Activated CD4-positive, alpha-beta T cell treated with anti-CD3 and anti-CD28 coated beads, Interleukin-10, Interleukin-2, amounts not matched to agents 100 ng/mL and 50 ng/mL, durations not matched to agents 16 hours and 8 hours (primary cell): ENCODE measurements at regions not wholly inside any gene's neighbourhood (a gene's known extent, or its start where the extent isn't known, plus 50 kb on each side); places are given as distances from the start of the nearest gene placed in this dataset.
"Not testable (repeated sequence)": the region's sequence is repeated elsewhere in the genome, so short reads cannot be mapped to it uniquely, and the experiment has no call there.

ENCODE experiments used
- DNase-seq: peaks from one replicate; pipeline ENCODE4 v3.0.0-alpha.2; 2020

DNA sequence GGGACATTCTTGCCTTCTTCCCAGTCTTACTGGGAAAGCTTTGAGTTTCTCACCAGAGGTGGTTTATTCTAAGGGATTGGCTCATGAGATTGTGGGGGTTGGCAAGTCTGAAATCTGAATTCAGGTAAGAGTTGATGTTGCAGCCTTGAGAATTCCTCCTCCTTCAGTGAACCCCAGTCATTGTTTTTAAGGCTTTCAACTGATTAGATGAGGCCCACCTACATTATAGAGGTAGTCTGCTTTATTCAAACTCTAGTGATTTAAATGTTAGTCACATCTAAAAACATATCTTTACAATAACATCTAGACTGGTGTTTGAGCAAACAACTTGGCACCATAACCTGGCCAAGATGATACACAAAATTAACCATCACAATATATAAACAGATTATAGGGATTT, 156.5 kb upstream of the MED14 start:
- no peak for DNase-seq

DNA sequence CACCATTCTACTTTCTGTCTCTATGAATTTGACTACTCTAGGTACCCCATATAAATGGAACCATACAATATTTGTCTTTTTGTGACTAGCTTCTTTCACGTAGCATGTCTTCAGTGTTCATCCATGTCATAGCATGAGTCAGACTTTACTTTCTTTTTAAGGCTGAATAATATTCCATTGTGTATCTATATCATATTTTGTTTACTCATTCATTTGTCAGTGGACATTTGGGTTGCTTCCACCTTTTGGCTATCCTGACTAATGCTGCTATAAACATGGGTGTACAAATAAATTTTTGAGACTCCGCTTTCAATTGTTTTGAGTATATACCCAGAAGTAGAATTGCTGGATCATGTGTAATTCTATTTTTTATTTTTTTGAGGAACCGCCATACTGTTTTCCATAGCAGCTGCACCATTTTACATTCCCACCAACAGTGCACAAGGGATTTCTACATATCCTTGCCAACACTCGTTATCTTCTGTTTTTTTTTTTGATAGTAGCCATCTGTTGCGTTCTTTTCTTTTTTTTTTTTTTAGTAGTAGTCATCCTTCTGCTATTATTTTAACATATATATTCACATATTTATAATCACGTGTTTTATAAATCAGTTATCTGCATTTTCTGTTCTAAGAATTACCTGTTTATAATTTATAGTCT, 158.0 kb upstream of the MED14 start:
- no peak for DNase-seq

DNA sequence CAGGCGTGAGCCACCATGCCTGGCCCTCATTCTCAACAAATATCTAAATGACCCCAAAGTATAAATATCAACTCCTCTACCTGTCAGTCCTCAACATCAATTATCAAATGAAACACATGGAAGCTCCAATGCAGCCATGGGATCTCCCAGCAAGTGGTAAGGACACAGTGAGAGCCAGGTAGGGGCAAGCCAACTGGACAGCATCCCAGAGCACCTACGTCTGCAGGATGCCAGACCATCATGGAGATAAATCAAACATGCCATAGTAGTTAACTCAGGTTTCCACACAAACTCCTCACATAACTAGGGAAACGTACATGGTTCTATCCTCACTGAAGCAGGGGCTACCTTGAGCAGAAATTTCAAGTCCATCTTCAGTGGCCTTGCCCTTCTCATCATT, 159.9 kb upstream of the MED14 start:
- DNase-seq = no peak

DNA sequence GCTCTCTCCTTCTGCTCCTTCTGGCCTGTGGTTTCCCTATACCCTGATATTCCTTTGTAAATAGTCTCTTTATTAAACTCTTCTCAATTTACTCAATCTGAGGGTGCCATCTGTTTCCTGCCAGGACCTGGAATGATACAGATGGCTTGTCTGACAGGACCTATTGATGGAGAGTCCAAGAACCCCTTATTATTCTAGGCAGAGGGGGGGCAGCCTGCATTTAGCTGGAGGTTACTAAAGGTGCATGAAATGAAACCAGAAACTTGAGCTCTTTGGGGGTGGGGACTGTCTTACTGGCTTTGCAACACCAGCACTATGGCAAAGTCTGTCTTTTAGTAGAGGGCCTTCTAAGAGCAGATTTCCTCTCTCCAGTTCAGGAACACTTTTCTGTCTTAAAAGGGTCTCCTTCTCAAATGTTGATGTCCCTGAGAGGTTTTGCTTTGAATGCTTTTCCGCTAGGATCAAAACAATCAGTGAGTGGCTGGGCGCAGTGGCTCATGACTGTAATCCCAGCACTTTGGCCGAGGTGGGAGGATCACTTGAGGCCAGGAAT, 162.5 kb upstream of the MED14 start:
- no peak for DNase-seq

DNA sequence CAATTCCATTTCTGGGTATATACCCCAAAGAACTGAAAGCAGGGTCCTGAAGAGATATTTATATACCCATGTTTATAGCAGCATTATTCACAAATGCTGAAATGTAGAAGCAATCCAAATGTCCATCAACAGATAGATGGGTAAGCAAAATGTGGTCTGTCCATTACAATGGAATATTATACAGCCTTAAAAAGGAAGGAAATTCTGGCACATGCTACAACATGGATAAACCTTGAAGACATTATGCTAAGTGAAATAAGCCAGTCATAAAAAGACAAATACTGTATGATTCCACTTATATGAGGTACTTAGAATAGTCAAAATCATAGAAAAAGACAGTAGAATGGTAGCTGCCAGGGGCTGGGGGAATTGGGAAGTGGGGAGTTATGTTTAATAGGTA, 169.4 kb upstream of the MED14 start:
- DNase-seq = not testable (repeated sequence)

DNA sequence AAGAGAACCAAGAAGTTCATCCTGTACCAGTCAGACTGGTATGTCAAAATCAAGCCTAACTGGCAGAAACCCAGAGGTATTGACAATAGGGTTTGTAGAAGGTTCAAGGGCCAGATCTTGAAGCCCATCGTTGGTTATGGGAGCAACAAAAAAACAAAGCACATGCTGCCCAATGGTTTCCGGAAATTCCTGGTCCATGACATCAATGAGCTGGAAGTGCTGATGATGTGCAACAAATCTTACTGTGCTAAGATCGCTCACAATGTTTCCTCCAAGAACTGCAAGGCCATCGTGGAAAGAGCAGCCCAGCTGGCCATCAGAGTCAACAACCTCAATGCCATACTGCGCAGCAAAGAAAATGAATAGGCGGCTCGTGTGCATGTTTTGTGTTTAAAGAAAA, 172.7 kb upstream of the MED14 start:
- no peak for DNase-seq

DNA sequence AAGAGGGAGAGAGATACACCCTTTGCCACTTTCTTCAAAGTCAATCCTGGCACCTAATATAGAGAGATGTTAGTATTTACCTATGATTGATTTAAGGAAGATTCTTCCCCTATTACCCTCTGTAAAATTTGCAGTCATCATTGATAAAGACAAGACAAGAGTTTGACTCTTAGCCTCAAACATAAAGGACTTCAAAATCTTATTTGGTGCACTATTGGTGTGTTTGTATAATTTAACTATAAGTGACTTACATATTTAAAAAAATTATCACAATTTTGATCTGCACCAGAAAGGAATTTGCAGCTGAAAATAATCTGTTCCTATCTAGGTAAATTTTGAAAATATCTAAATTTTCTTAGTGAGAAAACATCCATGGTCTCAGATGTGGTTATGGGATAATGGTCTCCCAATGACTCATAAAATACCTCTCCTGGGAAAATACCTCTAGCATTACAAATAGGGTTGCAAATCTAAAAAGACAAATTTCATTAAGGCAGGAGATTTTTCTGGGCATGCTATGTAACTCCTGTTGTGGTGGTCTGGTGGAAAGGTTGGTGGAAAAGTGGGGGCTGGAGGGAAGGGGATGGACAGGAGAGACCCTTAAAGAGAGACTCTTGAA, 173.6 kb upstream of the MED14 start:
- no peak for DNase-seq

DNA sequence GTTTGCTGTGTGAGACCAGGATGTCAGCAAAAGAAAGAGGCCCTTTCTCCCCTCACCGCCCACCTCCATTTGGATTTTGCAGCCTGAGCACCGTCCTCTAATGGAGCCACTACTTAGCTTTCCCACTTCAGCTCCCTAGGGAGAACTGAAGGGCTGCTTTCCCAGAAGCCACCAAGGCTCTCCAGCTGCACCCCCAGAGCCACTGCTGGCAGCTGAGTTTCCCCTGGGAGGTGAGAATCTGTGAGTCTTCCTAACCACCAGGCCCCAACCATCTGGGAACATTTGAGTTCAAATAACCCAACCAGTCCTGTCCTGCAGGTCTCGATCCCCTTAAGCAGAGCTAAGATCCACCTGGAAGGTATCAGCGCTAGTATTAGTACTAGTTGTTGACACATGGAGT, 173.1 kb upstream of the USP9X start:
- DNase-seq = no peak

DNA sequence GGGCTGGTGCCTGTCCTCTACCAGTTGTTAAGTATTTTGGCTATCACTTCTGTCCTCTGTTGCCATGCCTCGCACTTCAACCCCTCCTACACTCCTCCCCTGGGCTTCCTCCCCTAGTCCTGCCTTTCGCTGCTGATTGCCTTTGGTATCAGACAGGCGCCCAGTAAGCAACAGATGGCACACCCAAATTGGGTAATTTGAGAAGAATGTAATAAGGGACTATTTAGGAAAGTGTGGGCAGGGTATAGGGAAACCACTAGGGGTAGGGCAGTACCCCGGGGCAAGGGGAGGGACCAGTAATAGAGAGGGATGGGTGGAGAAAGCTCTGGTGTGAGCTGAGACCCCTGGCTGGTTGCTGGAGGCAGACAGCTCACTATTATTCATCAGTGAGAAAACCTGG, 172.7 kb upstream of the USP9X start:
- DNase-seq = no peak

DNA sequence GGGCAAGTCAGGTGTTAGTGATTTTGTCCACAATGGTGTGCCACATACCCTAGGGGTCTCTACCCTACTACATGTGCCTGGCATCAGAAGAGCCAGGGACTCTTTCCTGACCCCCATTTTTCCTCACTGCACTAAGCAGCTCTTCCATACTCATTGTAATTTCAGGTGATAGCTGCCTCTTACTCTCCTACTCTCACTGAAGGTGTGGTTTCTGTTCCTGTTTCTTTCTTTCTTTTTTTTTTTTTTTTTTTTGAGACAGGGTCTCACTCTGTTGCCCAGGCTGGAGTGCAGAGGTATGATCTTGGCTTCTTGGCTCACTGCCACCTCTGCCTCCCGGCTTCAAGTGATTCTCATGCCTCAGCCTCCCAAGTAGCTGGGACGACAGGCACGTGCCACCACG, 164.9 kb upstream of the USP9X start:
- DNase-seq = no peak

DNA sequence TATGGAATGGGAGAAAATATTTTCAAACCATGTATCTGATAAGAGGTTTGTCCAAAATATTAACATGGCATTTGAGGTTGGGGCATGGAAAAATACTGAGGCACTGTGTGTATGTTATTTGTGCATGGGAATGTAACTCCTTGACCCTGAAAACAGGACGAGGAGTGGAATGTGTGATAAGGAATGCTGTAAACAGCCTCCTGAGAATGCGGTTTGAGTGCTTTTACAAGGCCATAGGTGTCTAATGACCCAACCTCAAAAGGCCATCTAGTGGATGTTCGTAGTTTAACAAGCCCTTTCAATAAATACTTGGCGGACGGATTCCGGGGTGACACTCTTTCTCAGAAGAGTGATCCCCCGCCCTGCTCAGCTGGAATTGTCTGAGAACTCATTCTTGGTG, 162.9 kb upstream of the USP9X start:
- DNase-seq = peak; percentile 17

DNA sequence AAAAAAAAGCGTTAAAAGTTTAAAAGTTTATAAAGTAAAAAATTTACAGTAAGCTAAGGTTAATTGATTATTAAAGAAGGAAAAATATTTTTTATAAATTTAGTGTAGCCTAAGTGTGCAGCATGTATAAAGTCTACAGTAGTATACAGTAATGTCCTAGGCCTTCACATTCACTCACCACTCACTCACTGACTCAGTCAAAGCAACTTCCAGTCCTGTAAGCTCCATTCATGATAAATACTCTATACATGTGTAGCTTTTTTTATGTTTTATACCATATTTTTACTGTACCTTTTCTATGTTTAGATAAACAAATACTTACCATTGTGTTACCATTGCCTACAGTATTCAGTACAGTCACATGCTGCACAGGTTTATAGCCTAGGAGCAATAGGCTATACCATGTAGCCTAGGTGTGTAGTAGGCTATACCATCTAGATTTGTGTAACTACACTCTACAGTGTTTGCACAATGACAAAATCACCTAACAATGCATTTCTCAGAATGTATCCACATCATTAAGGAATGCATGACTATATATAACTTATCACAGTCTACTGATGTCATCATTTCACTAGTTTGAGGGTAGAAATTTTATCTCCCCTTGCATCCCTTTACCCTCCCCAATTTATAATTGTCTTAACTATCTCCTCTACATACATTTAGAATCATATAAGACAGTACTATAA, 158.4 kb upstream of the USP9X start:
- DNase-seq = not testable (repeated sequence)

DNA sequence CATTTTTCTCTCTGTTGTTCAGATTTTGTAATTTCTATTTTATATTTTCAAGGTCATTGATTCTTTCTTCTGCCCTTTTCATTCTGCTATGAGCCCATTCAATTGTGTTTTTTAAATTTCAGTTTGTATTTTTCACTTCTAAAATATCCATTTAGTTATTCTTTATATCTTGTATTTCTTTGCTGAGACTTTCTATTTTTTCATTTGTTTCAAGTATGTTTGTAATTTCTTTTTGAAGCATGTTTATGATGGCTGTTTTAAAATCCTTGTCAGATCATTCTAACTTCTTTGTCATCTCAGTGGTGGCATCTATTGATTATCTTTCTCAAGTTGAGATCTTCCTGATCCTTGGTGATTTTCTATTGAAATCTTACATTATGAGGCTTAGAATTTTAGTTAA, 157.2 kb upstream of the USP9X start:
- no peak for DNase-seq

DNA sequence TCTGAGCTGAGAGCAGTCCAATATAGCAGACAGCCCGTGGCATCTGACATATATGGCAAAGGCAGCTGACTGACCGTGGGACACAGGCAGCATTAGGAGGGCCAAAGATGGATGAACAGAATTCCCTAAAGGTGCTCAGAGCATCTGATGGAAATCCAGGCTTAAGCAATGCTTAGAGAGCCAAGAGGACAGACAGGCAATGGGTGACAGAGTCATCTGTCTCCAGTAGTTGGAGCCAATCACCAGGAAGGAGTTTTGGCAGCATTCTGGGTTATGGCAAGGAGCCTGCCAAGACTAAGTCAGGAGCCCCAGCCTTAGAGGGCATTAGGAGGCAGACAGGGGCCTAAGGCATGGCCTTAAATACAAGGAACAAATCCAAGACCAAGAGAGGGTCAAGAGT, 153.3 kb upstream of the USP9X start:
- no peak for DNase-seq

DNA sequence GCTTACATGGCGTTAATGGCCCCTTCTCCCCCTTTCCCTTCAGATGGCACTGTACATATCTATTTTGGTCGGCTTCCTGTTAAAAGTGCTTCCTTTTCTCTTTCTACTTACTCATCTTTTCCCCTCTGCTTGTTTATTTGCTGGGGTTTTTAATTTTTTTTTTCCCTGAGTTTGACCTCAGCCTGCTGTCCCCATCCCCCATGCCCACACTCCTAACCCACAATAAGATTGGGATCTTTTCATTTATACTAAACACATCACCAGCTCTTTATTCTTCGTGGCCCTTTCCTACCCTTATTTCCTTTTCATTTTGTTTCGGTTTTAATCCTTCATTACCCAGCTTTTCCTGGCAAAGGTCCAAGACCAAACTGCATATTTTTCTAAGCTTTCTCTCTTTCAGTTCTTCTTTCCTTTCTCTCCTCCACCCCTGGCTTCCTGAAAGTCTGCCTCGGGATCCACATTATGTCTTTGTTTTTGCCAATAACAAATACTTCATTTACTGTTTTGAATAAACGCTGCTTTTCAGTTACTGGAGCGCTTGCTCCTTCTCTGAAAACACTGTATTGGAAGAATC, 152.0 kb upstream of the USP9X start:
- DNase-seq = peak; percentile 26

DNA sequence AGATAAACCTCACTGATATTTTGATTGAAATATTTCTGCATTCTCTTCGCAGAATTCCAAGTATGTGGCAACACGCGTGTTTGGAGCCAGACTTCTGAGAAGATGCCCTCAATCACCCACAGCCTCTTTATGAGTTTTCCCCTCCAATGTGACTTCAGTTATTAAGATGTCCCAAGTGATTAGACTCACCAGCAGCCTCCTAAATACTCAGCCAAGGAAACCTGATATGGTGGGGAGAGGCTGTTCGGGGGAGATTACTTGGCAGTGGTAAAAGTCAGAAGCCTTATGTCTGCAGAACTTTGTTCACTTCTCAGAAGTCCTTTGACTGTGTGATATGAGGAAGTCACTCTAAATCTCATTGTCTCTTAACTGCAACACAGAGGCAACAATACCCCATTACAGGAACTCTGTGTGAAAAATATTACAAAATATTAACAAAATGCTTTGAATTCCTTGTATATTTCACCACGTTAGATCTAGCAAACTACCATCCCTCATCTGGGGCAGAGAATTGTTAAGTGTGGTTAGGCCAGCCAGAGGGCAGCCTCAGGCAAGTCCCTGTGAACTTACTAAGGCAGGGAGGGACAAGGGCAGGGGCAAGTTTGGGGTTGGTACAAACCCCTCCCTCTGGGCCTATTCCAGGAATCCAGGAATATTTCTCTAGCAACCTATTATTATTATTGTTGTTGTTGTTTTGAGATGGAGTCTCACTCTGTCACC, 151.4 kb upstream of the USP9X start:
- DNase-seq = peak; percentile 10

DNA sequence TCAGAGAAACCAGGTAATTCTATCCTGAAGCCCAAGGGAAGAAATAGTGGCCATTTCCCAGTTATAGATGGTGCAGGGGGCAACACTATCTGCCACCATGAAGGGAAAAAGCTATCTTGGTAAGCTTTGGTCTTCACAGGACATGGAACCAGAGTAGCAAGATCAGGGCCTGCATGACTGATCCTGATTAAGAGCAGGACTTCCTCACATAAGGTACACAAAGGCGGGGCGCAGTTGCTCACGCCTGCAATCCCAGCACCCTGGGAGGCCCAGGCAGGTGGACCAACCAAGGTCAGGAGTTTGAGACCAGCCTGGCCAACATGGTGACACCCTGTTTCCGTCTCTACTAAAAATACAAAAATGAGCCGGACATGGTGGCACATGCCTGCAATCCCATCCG, 148.4 kb upstream of the USP9X start:
- DNase-seq = no peak

DNA sequence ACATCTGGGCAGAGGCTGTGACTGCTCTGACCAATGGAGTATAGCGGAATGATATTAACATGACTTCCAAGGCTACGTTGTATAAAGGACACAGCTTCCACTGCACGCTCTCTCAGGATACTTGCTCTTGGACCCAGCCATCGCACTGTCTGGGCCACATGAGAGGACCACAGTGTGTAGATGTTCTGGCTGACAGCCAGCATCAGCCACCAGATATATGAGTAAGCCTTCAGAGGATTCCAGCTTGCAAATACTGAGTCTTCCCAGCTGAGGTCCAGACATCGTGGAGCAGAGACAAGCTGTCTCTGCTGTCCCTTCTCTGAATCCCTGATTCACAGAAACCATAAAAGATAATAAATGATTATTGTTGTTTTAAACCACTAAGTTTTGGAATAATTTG, 146.8 kb upstream of the USP9X start:
- DNase-seq = no peak

DNA sequence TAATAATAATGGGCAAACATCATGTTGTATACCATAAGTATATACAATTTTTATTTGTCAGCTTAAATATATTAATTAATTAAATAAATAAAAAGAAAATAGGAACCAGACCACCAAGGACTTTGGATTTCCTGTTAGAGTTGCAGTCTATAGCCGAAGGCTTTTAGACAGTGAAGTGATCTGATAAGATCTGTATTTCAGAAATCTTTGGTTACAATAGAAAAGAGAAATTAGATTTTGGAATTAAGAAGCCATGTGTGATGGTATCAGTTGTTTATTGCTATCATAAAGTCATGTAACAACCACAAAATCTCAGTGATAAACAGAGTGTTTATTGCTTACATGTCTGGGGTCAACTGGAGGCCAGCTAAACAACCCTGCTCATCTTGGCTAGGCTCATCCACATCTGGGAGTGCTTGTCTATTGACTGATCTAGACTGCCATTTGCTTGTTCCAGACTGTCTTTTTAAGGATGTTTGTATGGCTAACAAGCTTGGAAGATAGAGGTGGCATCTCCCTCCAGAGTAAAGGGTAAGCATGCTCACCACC, 142.1 kb upstream of the USP9X start:
- DNase-seq = no peak

DNA sequence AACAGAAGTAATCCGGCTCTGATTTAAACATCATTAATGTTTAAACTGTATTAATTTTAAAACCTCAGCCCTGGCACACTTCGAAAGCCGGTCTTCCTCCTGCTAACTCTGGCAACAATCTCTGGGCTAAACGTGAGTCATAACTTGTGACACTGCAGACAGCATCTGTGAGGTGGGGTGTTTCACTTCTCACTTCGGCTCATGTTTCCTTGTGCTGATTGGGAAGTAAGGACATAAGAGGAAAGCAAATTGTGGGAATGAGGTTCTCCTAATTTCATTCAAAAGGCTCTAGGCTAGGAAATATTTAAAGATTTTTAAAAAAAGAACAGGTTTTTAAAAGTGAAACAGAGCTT, 139.9 kb upstream of the USP9X start:
- peak; percentile 21 for DNase-seq

DNA sequence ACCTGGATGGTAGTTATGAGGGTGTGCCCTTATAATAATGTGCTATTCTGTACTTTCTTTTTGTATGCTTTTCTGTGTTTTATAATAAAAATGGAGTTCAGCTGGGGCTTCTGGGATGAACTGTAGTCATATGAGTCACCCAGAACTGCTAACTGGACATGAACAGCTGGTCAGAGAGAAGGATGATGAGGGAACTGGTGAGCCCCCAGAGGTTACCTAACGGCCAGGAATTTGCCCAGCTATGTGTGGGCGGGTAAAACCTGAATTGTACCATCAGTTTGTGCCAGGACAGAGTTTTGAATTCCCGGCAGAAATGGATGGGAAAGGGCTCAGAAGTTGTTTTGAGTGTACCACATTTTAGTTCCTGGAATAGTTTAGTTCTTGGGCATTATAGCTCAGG, 138.0 kb upstream of the USP9X start:
- no peak for DNase-seq

DNA sequence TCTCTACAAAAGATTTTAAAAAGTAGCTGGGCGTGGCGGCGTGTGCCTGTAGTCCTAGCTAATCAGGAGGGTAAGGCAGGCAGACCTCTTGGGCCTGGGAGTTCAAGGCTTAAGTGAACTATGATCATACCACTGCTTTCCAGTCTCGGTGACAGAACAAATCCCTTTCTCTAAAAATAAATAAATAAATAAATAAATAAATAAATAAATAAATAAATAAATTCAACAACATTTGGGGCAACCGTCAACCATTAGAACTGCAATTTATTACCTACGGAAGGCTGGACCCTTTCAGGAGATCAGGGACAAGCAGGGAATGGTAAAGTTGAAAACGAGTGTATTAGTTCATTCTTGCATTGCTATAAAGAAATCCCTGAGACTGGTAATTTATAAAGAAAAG, 136.2 kb upstream of the USP9X start:
- no peak for DNase-seq

DNA sequence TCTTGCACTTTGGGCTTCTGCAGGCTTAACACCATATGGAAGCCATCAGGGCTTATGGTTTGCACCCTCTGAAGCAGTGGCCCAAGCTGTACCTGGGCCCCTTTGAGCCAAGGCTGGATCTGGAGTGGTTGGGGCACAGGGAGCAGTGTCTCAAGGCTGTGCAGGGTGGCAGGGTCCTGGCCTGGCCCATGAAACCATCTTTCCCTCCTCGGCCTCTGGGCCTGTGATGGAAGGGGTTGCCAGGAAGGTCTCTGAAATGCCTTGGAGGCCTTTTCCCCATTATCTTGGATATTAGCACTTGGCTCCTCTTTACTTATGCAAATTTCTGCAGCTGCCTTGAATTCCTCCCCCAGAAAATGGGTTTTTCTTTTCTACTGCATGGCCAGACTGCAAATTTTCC, 134.7 kb upstream of the USP9X start:
- DNase-seq = no peak
